Endothelial cell of umbilical vein (primary cell): ENCODE measurements at regions not wholly inside any gene's neighbourhood (a gene's known extent, or its start where the extent isn't known, plus 50 kb on each side); places are given as distances from the start of the nearest gene placed in this dataset.

Experiments used
- BruUV-seq: library from RNA; stranded (reverse); fragments of 400-500 nt; replicated peaks from 2 replicates; lab custom pipeline; 2021; lab: Mats Ljungman, UMichigan
- CTCF ChIA-PET: fragments of 300-600, 350-600 bp; sonication (Branson Sonifier 250); formaldehyde crosslinking; loops from one replicate; lab custom pipeline; 2021; ENCODE audit warnings: antibody characterized with exemption, inconsistent platforms; lab: Charles Lee
- POLR2A ChIA-PET: fragments of 300-600, 350-600 bp; sonication (Branson Sonifier 250); formaldehyde crosslinking; loops from one replicate; lab custom pipeline; 2021; ENCODE audit warnings: antibody characterized with exemption, inconsistent platforms; lab: Charles Lee
- DNase-seq: peaks from one replicate; pipeline ENCODE4 v3.0.0-alpha.2; 2011; ENCODE audit warnings: low read depth, low spot score
- FAIRE-seq: peaks from 2 replicates; lab custom pipeline; 2011; peaks lifted over from hg19 to GRCh38; lab: Jason Lieb, UNC
- H2AFZ ChIP-seq: 2 replicates; pipeline ENCODE4 v1.6.0; 2012; ENCODE audit warnings: low read depth, low read length, control low read depth, inconsistent platforms
- H3K27ac ChIP-seq: 2 replicates; pipeline ENCODE4 v1.5.1; 2011; ENCODE audit warnings: low read depth, mild to moderate bottlenecking, control low read depth, low read length, moderate library complexity; ENCODE audit not compliant: insufficient read depth
- H3K27me3 ChIP-seq, 2 experiments: 2 replicates each; pipeline versions ENCODE4 v1.6.0 to v1.6.1; 2011; ENCODE audit warnings: low read length in 2 of 2, mixed read lengths in 1 of 2; ENCODE audit not compliant: control insufficient read depth in 2 of 2, insufficient read depth in 2 of 2
- H3K36me3 ChIP-seq, 2 experiments: 2 replicates in 1 of 2; 3 replicates in 1 of 2; pipeline ENCODE4 v1.5.1; 2011; ENCODE audit warnings: low read length in 2 of 2, mild to moderate bottlenecking in 1 of 2, moderate library complexity in 1 of 2; ENCODE audit not compliant: control insufficient read depth in 2 of 2, insufficient read depth in 2 of 2; ENCODE audit errors: extremely low read depth in 1 of 2
- H3K4me1 ChIP-seq: 3 replicates; pipeline ENCODE4 v1.5.1; 2011; ENCODE audit warnings: mild to moderate bottlenecking, low read length; ENCODE audit not compliant: control insufficient read depth, insufficient read depth; ENCODE audit errors: extremely low read depth
- H3K4me2 ChIP-seq: 2 replicates; pipeline ENCODE4 v1.6.1; 2011; ENCODE audit warnings: low read length, control low read depth, mixed read lengths; ENCODE audit not compliant: insufficient read depth
- H3K4me3 ChIP-seq, 3 experiments: fragments of 200-600 bp in 1 of 3; sonication (generic), shearing (Covaris generic) in 1 of 3; replicated peaks in 1 of 3; 2 replicates each; pipeline ENCODE4 v1.5.1; 2011 to 2016; ENCODE audit warnings: control low read depth in 3 of 3, low read length in 3 of 3, mild to moderate bottlenecking in 2 of 3, inconsistent platforms in 1 of 3, low read depth in 1 of 3, moderate library complexity in 1 of 3; ENCODE audit not compliant: insufficient read depth in 1 of 3
- H3K79me2 ChIP-seq: 2 replicates; pipeline ENCODE4 v1.6.0; 2012; ENCODE audit warnings: low read length, inconsistent platforms; ENCODE audit not compliant: control insufficient read depth, insufficient read depth
- H3K9ac ChIP-seq: replicated peaks from 2 replicates; pipeline ENCODE3; 2011; ENCODE audit warnings: low read length, control low read depth; ENCODE audit not compliant: insufficient read depth; ENCODE audit errors: extremely low read depth
- H3K9me1 ChIP-seq: replicated peaks from 3 replicates; pipeline ENCODE4 v1.6.0; 2011; ENCODE audit warnings: mild to moderate bottlenecking, low read length; ENCODE audit not compliant: control insufficient read depth, insufficient read depth; ENCODE audit errors: extremely low read depth
- H3K9me3 ChIP-seq: replicated peaks from 2 replicates; pipeline ENCODE4 v1.5.1; 2012; ENCODE audit warnings: low read length, inconsistent platforms; ENCODE audit not compliant: control insufficient read depth, insufficient read depth
- H4K20me1 ChIP-seq: replicated peaks from 2 replicates; pipeline ENCODE3; 2011; ENCODE audit warnings: mild to moderate bottlenecking, low read length; ENCODE audit not compliant: control insufficient read depth, insufficient read depth; ENCODE audit errors: extremely low read depth
- CTCF ChIP-seq, 2 donors: IDR thresholded peaks; 1 replicate in 1 of 2; 2 replicates in 1 of 2; pipeline ENCODE4 v1.5.1; 2011; ENCODE audit warnings: low read length in 2 of 2, mild to moderate bottlenecking in 2 of 2, moderate library complexity in 2 of 2, control low read depth in 1 of 2, inconsistent platforms in 1 of 2, low read depth in 1 of 2; ENCODE audit not compliant: insufficient read depth in 1 of 2; ENCODE audit errors: extremely low read depth in 1 of 2
- EZH2 ChIP-seq: IDR thresholded peaks from 2 replicates; pipeline ENCODE4 v1.6.1; 2012; ENCODE audit warnings: borderline replicate concordance, low read depth, mild to moderate bottlenecking, moderate library complexity, low read length, inconsistent platforms; ENCODE audit not compliant: severe bottlenecking
- FOS ChIP-seq: IDR thresholded peaks from 2 replicates; pipeline ENCODE4 v1.6.1; 2011; ENCODE audit warnings: mild to moderate bottlenecking, low read length, moderate library complexity, borderline replicate concordance; ENCODE audit not compliant: insufficient read depth
- GATA2 ChIP-seq: IDR thresholded peaks from 2 replicates; pipeline ENCODE4 v1.7.0; 2011; ENCODE audit warnings: low read depth, mild to moderate bottlenecking, moderate library complexity, mixed read lengths, low read length; ENCODE audit not compliant: insufficient read length, insufficient read depth
- JUN ChIP-seq: IDR thresholded peaks from 2 replicates; pipeline ENCODE4 v1.6.1; 2011; ENCODE audit warnings: borderline replicate concordance, low read depth; ENCODE audit not compliant: insufficient read length, insufficient read depth
- MAX ChIP-seq: IDR thresholded peaks from 2 replicates; pipeline ENCODE4 v1.6.1; 2011; ENCODE audit not compliant: insufficient read depth, insufficient read length
- MYC ChIP-seq: IDR thresholded peaks from one replicate; pipeline ENCODE4 v1.6.1; 2011; ENCODE audit warnings: mild to moderate bottlenecking, low read depth, low read length
- POLR2A ChIP-seq: IDR thresholded peaks from 2 replicates; pipeline ENCODE4 v1.6.1; 2012; ENCODE audit warnings: low read depth, mild to moderate bottlenecking, control low read depth, low read length
- POLR2AphosphoS5 ChIP-seq: IDR thresholded peaks from 2 replicates; pipeline ENCODE4 v1.6.1; 2012; ENCODE audit warnings: low read depth, mild to moderate bottlenecking, control low read depth, low read length, moderate library complexity; ENCODE audit not compliant: insufficient read depth
- dilution Hi-C: fragments of 300-500 bp; cut with MboI; formaldehyde crosslinking; loops from one replicate; pipeline ENCODE4 v1.15.0; 2019; ENCODE audit warnings: low sequenced_read_pairs; ENCODE audit not compliant: extremely low pct_ligation_motif_present
- intact Hi-C: fragments of 100-400 bp; cut with micrococcal nuclease; formaldehyde crosslinking; loops from one replicate; pipeline ENCODE4 v1.10.0; 2022

DNA sequence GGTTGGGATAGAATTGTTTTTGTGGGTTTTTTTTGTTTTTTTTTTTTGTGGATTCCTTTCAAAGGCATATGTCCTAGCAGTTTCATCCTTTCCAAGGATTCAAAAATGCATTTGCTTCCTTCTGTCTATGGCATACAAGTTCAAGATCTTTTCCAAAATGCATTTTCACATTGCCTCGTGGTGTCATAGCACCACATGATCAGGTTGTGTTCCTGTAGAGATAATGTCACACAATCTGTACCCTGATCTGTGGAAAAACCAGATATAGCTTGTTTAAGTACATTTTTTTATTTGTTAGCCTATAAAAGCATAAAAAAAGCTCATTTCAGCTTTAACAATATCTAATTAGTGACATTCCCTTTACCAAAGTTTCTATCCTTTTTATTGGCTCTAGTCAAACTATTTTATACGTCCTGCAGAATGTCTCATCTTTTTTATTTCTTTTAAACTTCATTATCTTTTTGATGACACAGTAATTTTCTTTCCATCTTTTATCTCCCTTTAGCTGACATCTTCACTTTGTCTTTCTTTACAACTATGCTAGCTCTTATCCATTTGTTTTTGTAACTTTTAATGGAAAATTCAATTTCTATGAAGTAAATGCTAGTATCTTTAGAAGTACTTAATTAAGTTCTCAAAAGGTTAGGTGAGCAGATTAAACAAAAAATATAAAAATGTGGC is 106.0 kb upstream of the NOVA1 start:
- H3K4me1 ChIP-seq: peaks cover 8% of the 10 kb centered on the region
- H3K36me3 ChIP-seq: no peaks in the 10 kb centered on the region
- no peak overlapping the region for H3K27ac ChIP-seq
- no peak for TF ChIP-seq FOS
- TF ChIP-seq POLR2AphosphoS5: no peak
- TF ChIP-seq POLR2A: no peak
- no peak for TF ChIP-seq CTCF (IDR thresholded peaks at IDR 0.05; ENCODE audit: extremely low read depth in 1 of 2, insufficient read depth in 1 of 2, low read depth in 1 of 2, low read length in 2 of 2)
- no peak for TF ChIP-seq JUN
- no peak for TF ChIP-seq MAX
- TF ChIP-seq MYC: no peak
- TF ChIP-seq EZH2: no peak
- TF ChIP-seq GATA2: no peak
- H3K4me3 ChIP-seq: no peak overlapping the region
- H2AFZ ChIP-seq: no peak overlapping the region
- no peak for DNase-seq
- POLR2A ChIA-PET: no interaction called here
- intact Hi-C loops: no loop called here
- FAIRE-seq: no peak
- no peak overlapping the region for H3K9ac ChIP-seq
- CTCF ChIA-PET: interaction anchor here (1.0 to 1.3 kb wide), 2 partner anchors 26 to 310 kb away, joined by 3 read pairs; no protein-coding TSS in a partner anchor
- no peaks in the 10 kb centered on the region for H3K27me3 ChIP-seq
- H3K4me2 ChIP-seq: no peak overlapping the region
- dilution Hi-C loops: no loop called here
- no TSS peak for BruUV-seq
- no peaks in the 10 kb centered on the region for H3K79me2 ChIP-seq
- no peaks in the 10 kb centered on the region for H3K9me1 ChIP-seq
- H4K20me1 ChIP-seq: no peaks in the 10 kb centered on the region
- no peaks in the 10 kb centered on the region for H3K9me3 ChIP-seq
